KG1 (cell line): ENCODE measurements at regions not wholly inside any gene's neighbourhood (a gene's known extent, or its start where the extent isn't known, plus 50 kb on each side); places are given as distances from the start of the nearest gene placed in this dataset.
"Not testable (repeated sequence)": the region's sequence is repeated elsewhere in the genome, so short reads cannot be mapped to it uniquely, and the experiment has no call there.

Experiments
- DNase-seq: peaks from one replicate; lab custom pipeline; 2025; lab: John Stamatoyannopoulos, UW

- no peak for DNase-seq
Observed at GRCh38 chr7:13793926-13794325, 195.5 kb downstream of the ETV1 start.

GRCh38 chr7:13794581-13794980, 194.9 kb downstream of the ETV1 start:
- DNase-seq: no peak

DNA sequence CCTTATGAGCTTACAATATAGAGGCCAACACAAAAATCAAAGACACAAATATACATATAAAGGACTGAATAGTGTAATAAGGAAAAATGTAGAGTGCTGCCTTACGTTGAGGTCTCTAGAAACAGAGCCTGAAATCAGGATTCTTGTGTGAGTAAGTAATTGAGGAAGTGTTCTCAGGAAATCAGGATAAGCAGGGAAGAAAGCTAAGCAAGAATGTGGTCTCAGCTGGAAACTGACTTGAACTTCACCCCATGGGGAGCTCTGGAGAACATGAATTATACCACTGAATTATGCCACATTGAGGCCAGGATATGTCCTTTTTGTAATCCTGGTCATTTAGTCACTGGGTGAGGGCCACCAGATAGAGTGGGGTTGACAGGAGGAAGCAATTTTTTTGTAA, 191.9 kb downstream of the ETV1 start:
- no peak for DNase-seq

- no peak for DNase-seq
Observed at GRCh38 chr7:13800694-13801448, 188.6 kb downstream of the ETV1 start.

GRCh38 chr7:13801669-13802068, 187.8 kb downstream of the ETV1 start:
- DNase-seq: no peak

- DNase-seq: no peak
Observed at GRCh38 chr7:13802651-13803050, 186.8 kb downstream of the ETV1 start.

DNA sequence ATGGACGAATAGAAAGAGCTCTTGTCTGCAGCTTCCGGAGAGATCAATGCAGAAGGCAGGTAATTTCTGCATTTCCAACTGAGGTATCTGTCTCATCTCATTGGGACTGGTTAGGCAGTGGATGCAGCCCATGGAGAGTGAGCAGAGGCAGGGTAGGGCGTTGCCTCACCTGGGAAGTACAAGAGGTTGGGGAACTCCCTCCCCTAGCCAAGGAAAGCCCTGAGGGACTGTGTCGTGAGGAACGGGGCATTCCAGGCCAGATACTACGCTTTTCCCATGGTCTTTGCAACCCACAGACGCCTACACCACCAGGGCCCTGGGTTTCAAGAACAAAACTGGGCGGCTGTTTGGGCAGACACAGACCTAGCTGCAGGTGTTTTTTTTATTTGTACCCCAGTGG, 186.3 kb downstream of the ETV1 start:
- DNase-seq: no peak

- DNase-seq: not testable (repeated sequence)
Observed at GRCh38 chr7:13806089-13806867, 183.2 kb downstream of the ETV1 start.

- not testable (repeated sequence) for DNase-seq
Observed at GRCh38 chr7:13817230-13817629, 172.2 kb downstream of the ETV1 start.

- no peak for DNase-seq
Observed at GRCh38 chr7:13821152-13821787, 168.2 kb downstream of the ETV1 start.

DNA sequence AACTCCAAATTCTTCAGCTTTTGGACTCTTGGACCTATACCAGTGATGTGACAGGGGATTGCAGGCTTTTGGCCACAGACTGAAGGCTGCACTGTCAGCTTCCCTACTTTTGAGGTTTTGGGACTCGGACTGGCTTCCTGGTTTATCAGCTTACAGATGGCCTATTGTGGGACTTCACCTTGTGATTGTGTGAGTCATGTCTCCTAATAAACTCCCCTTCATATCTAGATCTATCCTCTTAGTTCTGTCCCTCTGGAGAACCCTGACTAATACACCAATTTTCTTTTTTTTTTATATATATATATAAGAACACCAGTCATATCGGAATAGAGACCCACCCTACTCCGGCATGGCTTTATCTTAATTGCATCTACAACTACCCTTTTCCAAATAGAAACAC, 166.8 kb downstream of the ETV1 start:
- DNase-seq: no peak

DNA sequence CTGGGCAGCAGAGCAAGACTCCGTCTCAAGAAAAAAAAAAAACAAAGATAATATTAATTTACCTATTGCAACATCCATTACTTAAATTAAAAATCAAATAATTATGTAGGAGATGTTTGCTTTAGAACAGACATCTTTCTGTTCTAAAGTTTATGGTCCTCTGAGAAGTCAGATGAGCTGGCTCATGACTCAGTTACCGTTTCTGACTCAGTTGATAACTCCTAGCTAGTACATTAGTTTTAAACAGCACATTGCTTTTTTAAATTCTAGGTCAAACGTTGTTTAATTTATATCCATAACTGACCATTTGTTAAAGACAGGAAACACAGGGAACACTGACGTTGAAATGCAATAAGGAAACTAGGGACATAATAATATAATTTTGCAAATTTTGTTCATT, 162.7 kb downstream of the ETV1 start:
- DNase-seq: no peak

DNA sequence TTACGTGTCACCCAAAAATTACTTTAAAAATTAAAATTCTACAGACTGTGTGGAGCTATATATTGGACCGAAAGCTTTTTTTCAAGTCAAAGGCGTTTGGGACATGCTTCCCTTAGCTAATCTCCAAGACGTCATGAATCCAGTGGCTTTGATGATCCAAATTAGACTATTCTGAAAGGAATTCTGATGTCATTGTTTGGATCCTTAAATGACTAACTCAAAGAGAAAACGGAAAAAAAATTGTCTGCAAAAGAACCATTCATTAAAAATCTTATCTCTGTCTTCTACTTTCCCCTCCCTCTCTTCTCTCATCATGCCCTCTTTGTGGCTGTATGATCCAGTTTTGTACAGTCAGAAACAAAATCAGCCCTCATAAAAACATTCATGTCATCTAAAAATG, 161.8 kb downstream of the ETV1 start:
- no peak for DNase-seq

DNA sequence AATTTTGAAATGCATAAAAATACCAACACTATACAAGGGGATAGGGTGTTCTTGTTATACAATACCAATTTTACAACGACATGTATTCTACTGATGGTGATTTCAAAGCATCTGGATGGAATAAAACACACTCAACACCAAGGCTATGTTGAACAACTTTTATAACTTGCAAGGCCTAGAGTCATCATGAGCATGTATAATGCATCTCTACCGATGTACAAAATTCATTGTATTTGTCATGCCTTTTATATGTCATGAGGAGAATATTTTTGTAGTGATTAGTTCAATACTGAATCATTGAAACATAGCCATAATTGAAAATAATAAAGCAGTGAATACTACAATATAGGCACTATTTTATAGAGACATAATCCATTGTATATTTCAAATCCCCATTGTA, 160.2 kb downstream of the ETV1 start:
- DNase-seq: no peak

DNA sequence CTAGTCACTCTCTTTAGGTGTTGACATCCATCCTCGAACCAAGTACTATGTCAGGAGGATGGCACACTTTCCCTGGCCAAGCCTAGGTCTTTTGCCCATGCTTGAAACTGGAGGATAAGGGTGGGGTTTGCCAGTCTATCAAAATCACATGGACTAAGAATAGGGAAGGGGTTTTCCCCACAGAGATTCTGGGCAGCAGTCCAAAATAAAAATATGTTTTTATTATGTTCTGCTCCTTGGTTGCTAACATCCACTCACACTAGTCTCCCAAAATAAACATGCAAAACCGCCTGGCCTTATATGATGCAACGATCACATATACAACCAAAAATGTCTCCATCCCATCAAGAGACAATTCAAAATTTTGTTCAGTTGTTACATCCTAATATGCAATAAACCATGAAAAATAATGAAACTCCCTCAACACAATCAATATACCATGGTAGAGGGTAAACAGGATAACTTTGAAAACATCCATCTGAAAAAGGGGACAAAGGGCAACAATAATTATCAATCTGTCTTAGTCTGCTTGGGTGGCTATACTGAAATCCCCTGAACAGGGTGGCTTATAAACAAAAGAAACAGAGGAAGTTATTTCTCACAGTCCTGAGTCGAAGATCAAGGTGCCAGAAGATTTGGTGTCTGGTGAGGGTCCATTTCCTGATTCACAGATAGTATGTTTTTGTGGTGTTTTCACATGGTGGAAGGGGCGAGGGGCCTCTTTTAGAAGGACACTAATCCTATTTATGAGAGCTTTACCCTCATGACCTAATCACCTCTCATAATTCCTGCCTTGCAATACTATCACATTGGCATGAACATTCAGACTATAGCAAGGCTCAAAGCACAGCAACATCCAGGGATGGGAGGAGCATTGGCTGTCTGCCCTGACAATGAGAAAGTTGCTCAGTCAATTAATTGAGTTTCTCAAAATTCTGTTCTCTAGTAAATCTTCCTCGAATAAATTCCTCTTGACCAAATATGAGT, 159.3 kb downstream of the ETV1 start:
- DNase-seq: no peak

GRCh38 chr7:13832346-13832745, 157.1 kb downstream of the ETV1 start:
- DNase-seq: no peak

DNA sequence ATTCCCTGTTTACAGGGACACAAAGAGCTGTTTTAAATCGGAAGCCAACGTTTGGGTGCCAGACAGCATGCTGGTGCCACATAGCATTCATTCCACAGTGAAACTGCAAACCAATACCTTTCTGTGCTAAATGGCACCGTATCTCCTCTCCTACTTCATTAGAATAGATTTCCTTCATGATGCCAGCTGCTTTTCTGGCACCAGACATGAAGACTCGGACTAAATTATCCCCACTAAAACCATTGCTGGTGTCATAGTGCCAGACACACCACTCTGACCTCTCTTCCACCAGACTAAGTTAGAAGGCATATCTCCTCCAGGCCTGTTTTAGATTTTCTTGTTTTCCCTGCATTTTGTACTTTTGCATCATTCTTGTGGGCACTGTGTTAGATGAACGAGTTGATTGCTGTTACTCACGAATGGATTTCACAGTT, 155.1 kb downstream of the ETV1 start:
- no peak for DNase-seq

- DNase-seq: no peak
Observed at GRCh38 chr7:13835442-13835841, 154.0 kb downstream of the ETV1 start.

- no peak for DNase-seq
Observed at GRCh38 chr7:13839063-13839462, 150.4 kb downstream of the ETV1 start.
